Body of pancreas (tissue), 4 donors: ENCODE measurements at regions not wholly inside any gene's neighbourhood (a gene's known extent, or its start where the extent isn't known, plus 50 kb on each side); places are given as distances from the start of the nearest gene placed in this dataset.

Experiments
- CTCF ChIP-seq, 7 experiments: fragments of 450-650 bp in 4 of 7; fragments of 200-600 bp in 3 of 7; sonication (generic) in 3 of 7; IDR thresholded peaks; one replicate each; pipeline ENCODE4 v1.5.1; 2016 to 2019; ENCODE audit warnings: antibody characterized with exemption in 7 of 7
- POLR2A ChIP-seq, 3 donors: fragments of 450-650 bp; IDR thresholded peaks; one replicate each; pipeline ENCODE4 v1.6.1; 2016; ENCODE audit warnings: antibody characterized with exemption in 3 of 3, mild to moderate bottlenecking in 2 of 3

GRCh38 chr12:105588106-105588505, 257.6 kb downstream of the C12orf75 start:
- TF ChIP-seq CTCF (IDR thresholded peaks at IDR 0.05), result no peak
- no peak for TF ChIP-seq POLR2A (IDR thresholded peaks at IDR 0.05)
